ENCODE measurements at regions not wholly inside any gene's neighbourhood (a gene's known extent, or its start where the extent isn't known, plus 50 kb on each side); places are given as distances from the start of the nearest gene placed in this dataset.

GRCh38 chr5:60382716-60383115 is 317.2 kb downstream of the DEPDC1B start:
- no peaks in the 10 kb centered on the region for H3K36me3 ChIP-seq
- in situ Hi-C loops (cut with MboI; ENCODE audit: low pct_ligation_motif_present in 1 of 4, low pct_unique_long_range_greater_than_20kb in 1 of 4, low sequenced_read_pairs in 3 of 4) (loop anchor here in 1 of 4 donors (25.0 kb wide), 1 partner anchor 570 kb away; no protein-coding TSS in a partner anchor), intact Hi-C loops (cut with DNase I; ENCODE audit: low total_unique reads) (loop anchor here (10.0 kb wide), 1 partner anchor 568 kb away; no protein-coding TSS in a partner anchor)
- DNase-seq = no peak
- TF ChIP-seq POLR2AphosphoS5 (IDR thresholded peaks at IDR 0.05) (no peak), CTCF (IDR thresholded peaks at IDR 0.05) (peak in 1 of 5 experiments; percentile 8)
- no peak overlapping the region for H3K27ac ChIP-seq
- no peaks in the 10 kb centered on the region for H3K27me3 ChIP-seq
- no peaks in the 10 kb centered on the region for H3K4me1 ChIP-seq
- H3K4me3 ChIP-seq = no peak overlapping the region
- WGBS, 2 donors (ENCODE audit: low coverage in 1 of 2) = 38 to 44% methylated on average over 3 of the region's 3 CpGs
- H3K9me3 ChIP-seq = no peaks in the 10 kb centered on the region

- Histone ChIP-seq H3K4me1 (no peaks in the 10 kb centered on the region), H3K36me3 (no peaks in the 10 kb centered on the region), H3K4me3 (no peak overlapping the region), H3K27ac (no peak overlapping the region), H3K9me3 (no peaks in the 10 kb centered on the region), H3K27me3 (no peaks in the 10 kb centered on the region)
- in situ Hi-C loops (cut with MboI; ENCODE audit: low pct_ligation_motif_present in 1 of 4, low pct_unique_long_range_greater_than_20kb in 1 of 4, low sequenced_read_pairs in 3 of 4) = loop anchor here in 2 of 4 donors (10.0 to 25.0 kb wide), 2 partner anchors 565 to 568 kb away; no protein-coding TSS in a partner anchor
- no peak for DNase-seq
- intact Hi-C loops (cut with DNase I; ENCODE audit: low total_unique reads) = loop anchor here (10.0 kb wide), 1 partner anchor 565 kb away; no protein-coding TSS in a partner anchor
- TF ChIP-seq POLR2A (IDR thresholded peaks at IDR 0.05) (no peak), POLR2AphosphoS5 (IDR thresholded peaks at IDR 0.05) (no peak), CTCF (IDR thresholded peaks at IDR 0.05) (no peak), EP300 (IDR thresholded peaks at IDR 0.05; ENCODE audit: low read depth) (no peak)
- WGBS, 2 donors (ENCODE audit: low coverage in 1 of 2) = 85 to 88% methylated on average over 4 of the region's 4 CpGs
Measured at GRCh38 chr5:60379907-60380306, 320.1 kb downstream of the DEPDC1B start.

DNA sequence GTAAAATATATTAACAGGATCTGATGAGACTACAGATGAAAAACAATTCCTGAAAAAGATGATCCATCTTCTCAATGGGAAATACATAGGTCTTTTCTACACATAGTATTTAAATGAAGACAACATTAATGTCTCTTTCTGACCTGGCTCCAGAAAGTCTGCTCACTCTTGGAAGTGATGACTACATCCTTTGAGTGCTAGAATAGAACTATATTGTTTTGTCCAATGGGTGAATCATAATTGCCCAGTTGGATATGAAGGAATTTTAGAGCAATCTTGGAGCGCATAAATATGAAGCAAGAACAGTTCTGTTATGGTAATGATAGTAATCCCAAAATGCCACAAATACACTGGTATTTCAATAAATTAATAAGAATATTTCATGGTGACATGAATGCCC is 322.1 kb downstream of the DEPDC1B start:
- Histone ChIP-seq H3K4me1 (no peaks in the 10 kb centered on the region), H3K27me3 (no peaks in the 10 kb centered on the region), H3K36me3 (no peaks in the 10 kb centered on the region), H3K9me3 (no peaks in the 10 kb centered on the region), H3K27ac (no peak overlapping the region), H3K4me3 (no peak overlapping the region)
- DNase-seq = no peak
- WGBS, 2 donors (ENCODE audit: low coverage in 1 of 2) = 89 to 100% methylated on average over 1 of the region's 1 CpG
- intact Hi-C loops (cut with DNase I; ENCODE audit: low total_unique reads) (no loop called here), in situ Hi-C loops (cut with MboI; ENCODE audit: low pct_ligation_motif_present in 1 of 4, low pct_unique_long_range_greater_than_20kb in 1 of 4, low sequenced_read_pairs in 3 of 4) (loop anchor here in 2 of 4 donors (10.0 to 25.0 kb wide), 2 partner anchors 563 to 566 kb away; no protein-coding TSS in a partner anchor)
- TF ChIP-seq POLR2AphosphoS5 (IDR thresholded peaks at IDR 0.05) (no peak), POLR2A (IDR thresholded peaks at IDR 0.05) (no peak), EP300 (IDR thresholded peaks at IDR 0.05; ENCODE audit: low read depth) (no peak)

- TF ChIP-seq POLR2AphosphoS5 (IDR thresholded peaks at IDR 0.05) (no peak), POLR2A (IDR thresholded peaks at IDR 0.05) (no peak), EP300 (IDR thresholded peaks at IDR 0.05; ENCODE audit: low read depth) (no peak), CTCF (IDR thresholded peaks at IDR 0.05) (no peak)
- no peaks in the 10 kb centered on the region for H3K4me1 ChIP-seq
- no peak overlapping the region for H3K4me3 ChIP-seq
- intact Hi-C loops (cut with DNase I; ENCODE audit: low total_unique reads) (no loop called here), in situ Hi-C loops (cut with MboI; ENCODE audit: low pct_ligation_motif_present in 1 of 4, low pct_unique_long_range_greater_than_20kb in 1 of 4, low sequenced_read_pairs in 3 of 4) (loop anchor here in 2 of 4 donors (10.0 to 25.0 kb wide), 2 partner anchors 562 to 565 kb away; no protein-coding TSS in a partner anchor)
- H3K36me3 ChIP-seq = no peaks in the 10 kb centered on the region
- H3K27me3 ChIP-seq = no peaks in the 10 kb centered on the region
- H3K9me3 ChIP-seq = no peaks in the 10 kb centered on the region
- WGBS, 2 donors (ENCODE audit: low coverage in 1 of 2) = 90 to 91% methylated on average over 4 of the region's 4 CpGs
- no peak overlapping the region for H3K27ac ChIP-seq
- DNase-seq = no peak
Measured at GRCh38 chr5:60376860-60377259, 323.1 kb downstream of the DEPDC1B start.

DNA sequence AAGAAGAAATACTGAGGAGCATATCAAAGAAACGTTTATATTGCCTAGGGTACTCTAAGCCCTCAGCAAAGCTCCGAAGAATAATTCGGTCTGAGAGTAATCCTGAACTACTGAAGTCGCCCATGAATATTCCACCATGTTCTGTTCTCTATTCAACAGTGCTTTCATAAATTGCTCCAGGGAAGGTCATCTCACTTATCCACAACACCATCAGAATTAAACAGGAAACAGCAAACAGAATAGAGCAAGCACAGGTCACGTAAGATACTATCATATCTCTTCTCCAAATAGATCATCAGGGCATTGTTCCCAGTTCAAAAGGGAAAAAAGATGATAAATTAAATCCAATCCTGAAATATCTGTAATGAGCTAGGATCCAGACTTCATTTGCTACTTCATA is 325.6 kb downstream of the DEPDC1B start:
- intact Hi-C loops (cut with DNase I; ENCODE audit: low total_unique reads) (no loop called here), in situ Hi-C loops (cut with MboI; ENCODE audit: low pct_ligation_motif_present in 1 of 4, low pct_unique_long_range_greater_than_20kb in 1 of 4, low sequenced_read_pairs in 3 of 4) (loop anchor here in 1 of 4 donors (10.0 kb wide), 1 partner anchor 560 kb away; no protein-coding TSS in a partner anchor)
- Histone ChIP-seq H3K4me1 (no peaks in the 10 kb centered on the region), H3K36me3 (no peaks in the 10 kb centered on the region), H3K9me3 (no peaks in the 10 kb centered on the region), H3K4me3 (no peak overlapping the region), H3K27me3 (no peaks in the 10 kb centered on the region), H3K27ac (no peak overlapping the region)
- DNase-seq = no peak
- WGBS, 2 donors (ENCODE audit: low coverage in 1 of 2) = 87 to 95% methylated on average over 5 of the region's 5 CpGs
- TF ChIP-seq CTCF (IDR thresholded peaks at IDR 0.05) (no peak), EP300 (IDR thresholded peaks at IDR 0.05; ENCODE audit: low read depth) (no peak), POLR2A (IDR thresholded peaks at IDR 0.05) (no peak), POLR2AphosphoS5 (IDR thresholded peaks at IDR 0.05) (no peak)

All from transverse colon (tissue), 4 donors.